Liver (tissue), 7 donors: ENCODE measurements at regions not wholly inside any gene's neighbourhood (a gene's known extent, or its start where the extent isn't known, plus 50 kb on each side); places are given as distances from the start of the nearest gene placed in this dataset.

Experiments used
- DNase-seq: peaks from one replicate; pipeline ENCODE4 v3.0.0-alpha.2; 2017; ENCODE audit warnings: low spot score
- H3K27ac ChIP-seq, 2 donors: one replicate each; pipeline ENCODE4 v1.7.0; 2013; ENCODE audit warnings: inconsistent platforms in 2 of 2, low read length in 2 of 2, control low read depth in 1 of 2, low read depth in 1 of 2, mild to moderate bottlenecking in 1 of 2
- H3K27me3 ChIP-seq, 4 donors: one replicate each; pipeline versions ENCODE4 v1.6.1 to v1.7.0; 2013; ENCODE audit warnings: low read length in 3 of 4, inconsistent platforms in 1 of 4, mild to moderate bottlenecking in 1 of 4, moderate library complexity in 1 of 4; ENCODE audit not compliant: control insufficient read depth in 4 of 4, insufficient read depth in 4 of 4
- H3K36me3 ChIP-seq, 4 donors: one replicate each; pipeline versions ENCODE4 v1.6.1 to v1.7.0; 2013; ENCODE audit warnings: low read length in 3 of 4, mild to moderate bottlenecking in 3 of 4, low read depth in 1 of 4, moderate library complexity in 1 of 4; ENCODE audit not compliant: control insufficient read depth in 4 of 4, insufficient read depth in 3 of 4
- H3K4me1 ChIP-seq, 4 donors: one replicate each; pipeline versions ENCODE4 v1.6.1 to v1.7.0; 2013; ENCODE audit warnings: low read length in 3 of 4, mild to moderate bottlenecking in 3 of 4, moderate library complexity in 1 of 4; ENCODE audit not compliant: control insufficient read depth in 4 of 4, insufficient read depth in 4 of 4
- H3K4me3 ChIP-seq, 3 donors: one replicate each; pipeline versions ENCODE4 v1.6.1 to v1.7.0; 2013; ENCODE audit warnings: low read length in 3 of 3, control low read depth in 1 of 3, low read depth in 1 of 3, mild to moderate bottlenecking in 1 of 3
- H3K9ac ChIP-seq, 2 donors: one replicate each; pipeline ENCODE4 v1.7.0; 2013; ENCODE audit warnings: low read length in 2 of 2, mild to moderate bottlenecking in 2 of 2, moderate library complexity in 2 of 2, control low read depth in 1 of 2, low read depth in 1 of 2
- H3K9me3 ChIP-seq, 4 donors: one replicate each; pipeline versions ENCODE4 v1.6.1 to v1.7.0; 2013; ENCODE audit warnings: low read length in 3 of 4; ENCODE audit not compliant: control insufficient read depth in 4 of 4
- EGR1 ChIP-seq, 2 donors: IDR thresholded peaks; 2 replicates each; pipeline ENCODE4 v1.6.1; 2016 to 2018; ENCODE audit warnings: antibody characterized with exemption in 2 of 2, low read depth in 2 of 2
- FOXA1 ChIP-seq: IDR thresholded peaks from 2 replicates; pipeline ENCODE4 v1.6.1; 2016; ENCODE audit warnings: antibody characterized with exemption
- GABPA ChIP-seq, 2 donors: IDR thresholded peaks in 1 of 2; conservative IDR thresholded peaks in 1 of 2; 2 replicates each; pipeline ENCODE4 v1.6.1; 2016; ENCODE audit warnings: antibody characterized with exemption in 2 of 2, mild to moderate bottlenecking in 1 of 2, moderate library complexity in 1 of 2
- HNF4A ChIP-seq, 2 donors: conservative IDR thresholded peaks; 2 replicates each; pipeline ENCODE4 v1.6.1; 2016; ENCODE audit warnings: antibody characterized with exemption in 2 of 2, mild to moderate bottlenecking in 2 of 2
- HNF4G ChIP-seq: IDR thresholded peaks from 2 replicates; pipeline ENCODE4 v1.6.1; 2016; ENCODE audit warnings: antibody characterized with exemption
- JUND ChIP-seq, 2 donors: IDR thresholded peaks; 2 replicates each; pipeline ENCODE4 v1.6.1; 2016; ENCODE audit warnings: antibody characterized with exemption in 2 of 2
- NR2F2 ChIP-seq: IDR thresholded peaks from 2 replicates; pipeline ENCODE4 v1.6.1; 2016; ENCODE audit warnings: antibody characterized with exemption
- RAD21 ChIP-seq, 2 donors: IDR thresholded peaks; 2 replicates each; pipeline ENCODE4 v1.6.1; 2016; ENCODE audit warnings: antibody characterized with exemption in 2 of 2, mild to moderate bottlenecking in 2 of 2
- RXRA ChIP-seq, 2 donors: IDR thresholded peaks; 2 replicates each; pipeline ENCODE4 v1.6.1; 2017 to 2018; ENCODE audit warnings: antibody characterized with exemption in 2 of 2, mild to moderate bottlenecking in 1 of 2
- TAF1 ChIP-seq: conservative IDR thresholded peaks from 2 replicates; pipeline ENCODE4 v1.6.1; 2016; ENCODE audit warnings: antibody characterized with exemption, mild to moderate bottlenecking
- YY1 ChIP-seq: IDR thresholded peaks from 2 replicates; pipeline ENCODE4 v1.6.1; 2016; ENCODE audit warnings: antibody characterized with exemption, mild to moderate bottlenecking
- TF ChIP-seq, protein P1 (sequence below): IDR thresholded peaks from 2 replicates; pipeline ENCODE4 v1.6.1; 2016; ENCODE audit warnings: antibody characterized with exemption, mild to moderate bottlenecking
- TF ChIP-seq, protein P2 (sequence below): fragments of 150-350 bp; IDR thresholded peaks from 2 replicates; pipeline ENCODE4 v1.5.1; 2017; ENCODE audit warnings: improper control_type of control experiment, low read depth, low read length; ENCODE audit not compliant: missing input control
- TF ChIP-seq, protein P3 (sequence below): IDR thresholded peaks from 2 replicates; pipeline ENCODE4 v1.6.1; 2016; ENCODE audit warnings: antibody characterized with exemption
- TF ChIP-seq, protein P4 (sequence below): IDR thresholded peaks from 2 replicates; pipeline ENCODE4 v1.6.1; 2016; ENCODE audit warnings: antibody characterized with exemption
- TF ChIP-seq, protein P5 (sequence below): IDR thresholded peaks from 2 replicates; pipeline ENCODE4 v1.6.1; 2016; ENCODE audit warnings: antibody characterized with exemption
- donor health status: healthy.
- donor health status: healthy.
- donor health status: healthy.
- donor health status: healthy.

DNA sequence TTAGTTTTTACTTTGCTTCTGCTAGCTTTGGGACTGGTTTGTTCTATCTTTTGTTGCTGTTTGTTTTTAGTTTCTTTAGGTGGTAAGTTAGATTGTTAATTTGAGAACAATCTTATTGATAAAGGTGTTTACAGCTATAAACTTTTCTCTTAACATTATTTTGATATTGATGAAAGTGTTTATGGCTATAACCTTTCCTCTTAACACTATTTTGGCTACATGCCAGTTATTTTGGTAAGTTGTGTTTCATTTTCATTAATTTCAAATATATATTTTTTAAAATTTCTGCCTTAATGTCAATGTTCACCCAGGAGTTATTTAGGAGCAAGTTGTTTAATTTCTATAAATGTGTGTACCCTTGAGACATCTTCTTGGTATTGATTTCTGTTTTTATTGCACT is 229.6 kb upstream of the SYT4 start:
- Histone ChIP-seq H3K27me3 (no peaks in the 10 kb centered on the region), H3K9ac (no peak overlapping the region), H3K4me3 (no peak overlapping the region), H3K36me3 (no peaks in the 10 kb centered on the region), H3K4me1 (no peaks in the 10 kb centered on the region), H3K9me3 (peaks cover 4 to 16% (median 13%) of the 10 kb centered on the region in 4 donors), H3K27ac (no peak overlapping the region)
- DNase-seq: no peak
- no peak for TF ChIP-seq HNF4A (conservative IDR thresholded peaks at IDR 0.05)
- TF ChIP-seq, protein P1, sequence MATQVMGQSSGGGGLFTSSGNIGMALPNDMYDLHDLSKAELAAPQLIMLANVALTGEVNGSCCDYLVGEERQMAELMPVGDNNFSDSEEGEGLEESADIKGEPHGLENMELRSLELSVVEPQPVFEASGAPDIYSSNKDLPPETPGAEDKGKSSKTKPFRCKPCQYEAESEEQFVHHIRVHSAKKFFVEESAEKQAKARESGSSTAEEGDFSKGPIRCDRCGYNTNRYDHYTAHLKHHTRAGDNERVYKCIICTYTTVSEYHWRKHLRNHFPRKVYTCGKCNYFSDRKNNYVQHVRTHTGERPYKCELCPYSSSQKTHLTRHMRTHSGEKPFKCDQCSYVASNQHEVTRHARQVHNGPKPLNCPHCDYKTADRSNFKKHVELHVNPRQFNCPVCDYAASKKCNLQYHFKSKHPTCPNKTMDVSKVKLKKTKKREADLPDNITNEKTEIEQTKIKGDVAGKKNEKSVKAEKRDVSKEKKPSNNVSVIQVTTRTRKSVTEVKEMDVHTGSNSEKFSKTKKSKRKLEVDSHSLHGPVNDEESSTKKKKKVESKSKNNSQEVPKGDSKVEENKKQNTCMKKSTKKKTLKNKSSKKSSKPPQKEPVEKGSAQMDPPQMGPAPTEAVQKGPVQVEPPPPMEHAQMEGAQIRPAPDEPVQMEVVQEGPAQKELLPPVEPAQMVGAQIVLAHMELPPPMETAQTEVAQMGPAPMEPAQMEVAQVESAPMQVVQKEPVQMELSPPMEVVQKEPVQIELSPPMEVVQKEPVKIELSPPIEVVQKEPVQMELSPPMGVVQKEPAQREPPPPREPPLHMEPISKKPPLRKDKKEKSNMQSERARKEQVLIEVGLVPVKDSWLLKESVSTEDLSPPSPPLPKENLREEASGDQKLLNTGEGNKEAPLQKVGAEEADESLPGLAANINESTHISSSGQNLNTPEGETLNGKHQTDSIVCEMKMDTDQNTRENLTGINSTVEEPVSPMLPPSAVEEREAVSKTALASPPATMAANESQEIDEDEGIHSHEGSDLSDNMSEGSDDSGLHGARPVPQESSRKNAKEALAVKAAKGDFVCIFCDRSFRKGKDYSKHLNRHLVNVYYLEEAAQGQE: no peak
- TF ChIP-seq, protein P2, sequence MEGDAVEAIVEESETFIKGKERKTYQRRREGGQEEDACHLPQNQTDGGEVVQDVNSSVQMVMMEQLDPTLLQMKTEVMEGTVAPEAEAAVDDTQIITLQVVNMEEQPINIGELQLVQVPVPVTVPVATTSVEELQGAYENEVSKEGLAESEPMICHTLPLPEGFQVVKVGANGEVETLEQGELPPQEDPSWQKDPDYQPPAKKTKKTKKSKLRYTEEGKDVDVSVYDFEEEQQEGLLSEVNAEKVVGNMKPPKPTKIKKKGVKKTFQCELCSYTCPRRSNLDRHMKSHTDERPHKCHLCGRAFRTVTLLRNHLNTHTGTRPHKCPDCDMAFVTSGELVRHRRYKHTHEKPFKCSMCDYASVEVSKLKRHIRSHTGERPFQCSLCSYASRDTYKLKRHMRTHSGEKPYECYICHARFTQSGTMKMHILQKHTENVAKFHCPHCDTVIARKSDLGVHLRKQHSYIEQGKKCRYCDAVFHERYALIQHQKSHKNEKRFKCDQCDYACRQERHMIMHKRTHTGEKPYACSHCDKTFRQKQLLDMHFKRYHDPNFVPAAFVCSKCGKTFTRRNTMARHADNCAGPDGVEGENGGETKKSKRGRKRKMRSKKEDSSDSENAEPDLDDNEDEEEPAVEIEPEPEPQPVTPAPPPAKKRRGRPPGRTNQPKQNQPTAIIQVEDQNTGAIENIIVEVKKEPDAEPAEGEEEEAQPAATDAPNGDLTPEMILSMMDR: no peak
- no peak for TF ChIP-seq GABPA (IDR thresholded peaks at IDR 0.05 in 1 of 2, conservative IDR thresholded peaks at IDR 0.05 in 1 of 2)
- no peak for TF ChIP-seq HNF4G
- TF ChIP-seq TAF1: no peak
- no peak for TF ChIP-seq YY1
- TF ChIP-seq, protein P3, sequence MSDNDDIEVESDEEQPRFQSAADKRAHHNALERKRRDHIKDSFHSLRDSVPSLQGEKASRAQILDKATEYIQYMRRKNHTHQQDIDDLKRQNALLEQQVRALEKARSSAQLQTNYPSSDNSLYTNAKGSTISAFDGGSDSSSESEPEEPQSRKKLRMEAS: no peak
- TF ChIP-seq NR2F2: no peak
- TF ChIP-seq JUND (IDR thresholded peaks at IDR 0.05): no peak
- TF ChIP-seq, protein P4, sequence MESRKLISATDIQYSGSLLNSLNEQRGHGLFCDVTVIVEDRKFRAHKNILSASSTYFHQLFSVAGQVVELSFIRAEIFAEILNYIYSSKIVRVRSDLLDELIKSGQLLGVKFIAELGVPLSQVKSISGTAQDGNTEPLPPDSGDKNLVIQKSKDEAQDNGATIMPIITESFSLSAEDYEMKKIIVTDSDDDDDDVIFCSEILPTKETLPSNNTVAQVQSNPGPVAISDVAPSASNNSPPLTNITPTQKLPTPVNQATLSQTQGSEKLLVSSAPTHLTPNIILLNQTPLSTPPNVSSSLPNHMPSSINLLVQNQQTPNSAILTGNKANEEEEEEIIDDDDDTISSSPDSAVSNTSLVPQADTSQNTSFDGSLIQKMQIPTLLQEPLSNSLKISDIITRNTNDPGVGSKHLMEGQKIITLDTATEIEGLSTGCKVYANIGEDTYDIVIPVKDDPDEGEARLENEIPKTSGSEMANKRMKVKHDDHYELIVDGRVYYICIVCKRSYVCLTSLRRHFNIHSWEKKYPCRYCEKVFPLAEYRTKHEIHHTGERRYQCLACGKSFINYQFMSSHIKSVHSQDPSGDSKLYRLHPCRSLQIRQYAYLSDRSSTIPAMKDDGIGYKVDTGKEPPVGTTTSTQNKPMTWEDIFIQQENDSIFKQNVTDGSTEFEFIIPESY: no peak
- no peak for TF ChIP-seq RAD21 (IDR thresholded peaks at IDR 0.05)
- no peak for TF ChIP-seq FOXA1
- TF ChIP-seq RXRA (IDR thresholded peaks at IDR 0.05): no peak
- TF ChIP-seq EGR1 (IDR thresholded peaks at IDR 0.05; ENCODE audit: low read depth in 2 of 2): no peak
- TF ChIP-seq, protein P5, sequence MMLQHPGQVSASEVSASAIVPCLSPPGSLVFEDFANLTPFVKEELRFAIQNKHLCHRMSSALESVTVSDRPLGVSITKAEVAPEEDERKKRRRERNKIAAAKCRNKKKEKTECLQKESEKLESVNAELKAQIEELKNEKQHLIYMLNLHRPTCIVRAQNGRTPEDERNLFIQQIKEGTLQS: no peak
